Subcutaneous abdominal adipose tissue (tissue), 5 donors: ENCODE measurements at regions not wholly inside any gene's neighbourhood (a gene's known extent, or its start where the extent isn't known, plus 50 kb on each side); places are given as distances from the start of the nearest gene placed in this dataset.
"Not testable (repeated sequence)": the region's sequence is repeated elsewhere in the genome, so short reads cannot be mapped to it uniquely, and the experiment has no call there.

ENCODE experiments used
- H3K27ac ChIP-seq: one replicate; pipeline ENCODE4 v1.7.0; 2013; ENCODE audit warnings: low read depth, mild to moderate bottlenecking, inconsistent platforms, low read length, moderate library complexity
- H3K27me3 ChIP-seq, 5 donors: one replicate each; pipeline ENCODE4 v1.7.0; 2013; ENCODE audit warnings: low read length in 5 of 5, inconsistent platforms in 1 of 5; ENCODE audit not compliant: control insufficient read depth in 5 of 5, insufficient read depth in 4 of 5
- H3K36me3 ChIP-seq, 5 donors: one replicate each; pipeline ENCODE4 v1.7.0; 2013; ENCODE audit warnings: low read length in 5 of 5; ENCODE audit not compliant: control insufficient read depth in 5 of 5, insufficient read depth in 5 of 5
- H3K4me1 ChIP-seq, 5 donors: one replicate each; pipeline ENCODE4 v1.7.0; 2013; ENCODE audit warnings: low read length in 5 of 5, mild to moderate bottlenecking in 3 of 5, moderate library complexity in 1 of 5; ENCODE audit not compliant: control insufficient read depth in 5 of 5, insufficient read depth in 5 of 5
- H3K4me3 ChIP-seq, 5 donors: one replicate each; pipeline ENCODE4 v1.7.0; 2013; ENCODE audit warnings: low read length in 5 of 5, low read depth in 1 of 5
- H3K9ac ChIP-seq, 5 donors: one replicate each; pipeline ENCODE4 v1.7.0; 2013; ENCODE audit warnings: low read length in 5 of 5, mild to moderate bottlenecking in 4 of 5, moderate library complexity in 3 of 5
- H3K9me3 ChIP-seq, 5 donors: one replicate each; pipeline ENCODE4 v1.7.0; 2013; ENCODE audit warnings: low read length in 5 of 5; ENCODE audit not compliant: control insufficient read depth in 5 of 5
- donor health status: healthy.
- donor health status: healthy.
- donor health status: healthy.
- donor health status: healthy.
- donor health status: healthy.

- peaks cover 3 to 28% (median 15%) of the 10 kb centered on the region in 5 donors for H3K27me3 ChIP-seq
- H3K9ac ChIP-seq = no peak overlapping the region
- H3K9me3 ChIP-seq = peaks cover 0 to 3% (median 2%) of the 10 kb centered on the region in 5 donors
- no peaks in the 10 kb centered on the region for H3K4me1 ChIP-seq
- H3K4me3 ChIP-seq = no peak overlapping the region
- no peak overlapping the region for H3K27ac ChIP-seq
- H3K36me3 ChIP-seq = no peaks in the 10 kb centered on the region
Observed at GRCh38 chr17:34076743-34077631, 178.1 kb upstream of the CCL2 start.

DNA sequence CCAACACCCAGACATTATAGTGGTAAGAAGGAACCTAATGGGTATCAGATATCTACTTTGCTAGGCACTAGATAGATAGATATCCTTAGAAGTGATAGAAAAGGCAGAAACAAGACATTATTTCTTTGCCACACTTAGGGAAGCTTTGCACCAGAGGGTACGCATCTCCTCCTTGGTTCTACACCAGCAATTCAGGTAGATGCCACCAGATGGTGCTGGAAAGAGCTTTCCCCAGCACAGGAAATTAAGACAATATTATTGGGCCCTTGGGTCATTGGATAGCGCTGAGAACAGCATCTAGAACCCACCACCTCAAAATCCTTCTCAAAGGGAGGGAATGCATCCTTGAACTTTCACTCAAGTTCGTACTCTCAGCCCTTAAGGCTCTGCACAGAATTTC, 173.8 kb upstream of the CCL2 start:
- no peaks in the 10 kb centered on the region for H3K36me3 ChIP-seq
- no peak overlapping the region for H3K9ac ChIP-seq

DNA sequence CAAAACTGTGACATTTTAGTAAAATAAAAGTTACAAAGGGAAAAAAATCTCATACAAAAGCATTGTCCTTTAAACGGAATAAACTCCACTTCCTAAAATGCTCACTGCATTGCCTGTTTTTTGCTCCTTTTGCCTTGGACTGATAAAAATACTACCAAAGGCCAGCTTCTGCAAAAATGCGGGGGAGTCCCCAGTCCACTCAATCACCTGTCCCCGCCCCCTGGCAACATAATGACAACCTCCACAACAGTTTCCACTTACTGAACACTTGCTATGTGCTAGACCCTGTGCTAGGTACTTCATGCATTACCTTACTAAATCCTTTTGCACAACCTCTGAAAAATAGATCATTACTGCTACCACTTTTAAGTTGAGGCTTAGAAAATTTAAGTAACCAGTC, 172.7 kb upstream of the CCL2 start:
- H3K9ac ChIP-seq = no peak overlapping the region
- no peak overlapping the region for H3K27ac ChIP-seq
- H3K36me3 ChIP-seq = no peaks in the 10 kb centered on the region

More for the DNA sequence above, 173.8 kb upstream of the CCL2 start:
- H3K4me3 ChIP-seq = no peak overlapping the region
- H3K4me1 ChIP-seq = no peaks in the 10 kb centered on the region
- no peaks in the 10 kb centered on the region for H3K9me3 ChIP-seq
- H3K27me3 ChIP-seq = peaks cover 3 to 27% (median 15%) of the 10 kb centered on the region in 5 donors
- H3K27ac ChIP-seq = no peak overlapping the region

DNA sequence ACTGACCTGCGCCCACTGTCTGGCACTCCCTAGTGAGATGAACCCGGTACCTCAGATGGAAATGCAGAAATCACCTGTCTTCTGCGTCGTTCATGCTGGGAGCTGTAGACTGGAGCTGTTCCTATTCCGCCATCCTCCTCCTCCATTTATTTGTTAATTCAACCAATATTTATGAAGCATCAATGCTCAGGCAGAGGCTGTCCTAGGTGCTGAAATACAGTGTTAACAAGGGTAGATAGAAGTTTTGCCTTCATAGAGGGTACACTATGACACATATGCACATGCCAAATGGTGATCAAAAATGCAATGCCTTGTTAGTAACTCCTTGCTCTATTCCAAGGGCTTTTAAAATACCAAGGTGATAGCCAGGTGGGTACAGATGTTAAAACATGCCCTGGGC, 166.0 kb upstream of the CCL2 start:
- not testable (repeated sequence) for H3K27me3 ChIP-seq, H3K4me3 ChIP-seq, H3K27ac ChIP-seq, H3K4me1 ChIP-seq, H3K36me3 ChIP-seq, H3K9ac ChIP-seq, H3K9me3 ChIP-seq

More for the DNA sequence above, 172.7 kb upstream of the CCL2 start:
- Histone ChIP-seq H3K4me3 (no peak overlapping the region), H3K4me1 (no peaks in the 10 kb centered on the region), H3K27me3 (peaks cover 3 to 16% (median 7%) of the 10 kb centered on the region in 5 donors), H3K9me3 (no peaks in the 10 kb centered on the region)

- Histone ChIP-seq H3K4me1 (no peaks in the 10 kb centered on the region), H3K27ac (no peak overlapping the region), H3K9me3 (no peaks in the 10 kb centered on the region), H3K4me3 (no peak overlapping the region), H3K9ac (no peak overlapping the region), H3K27me3 (peaks cover 0 to 10% (median 4%) of the 10 kb centered on the region in 5 donors), H3K36me3 (no peaks in the 10 kb centered on the region)
Observed at GRCh38 chr17:34090593-34090992, 164.5 kb upstream of the CCL2 start.

DNA sequence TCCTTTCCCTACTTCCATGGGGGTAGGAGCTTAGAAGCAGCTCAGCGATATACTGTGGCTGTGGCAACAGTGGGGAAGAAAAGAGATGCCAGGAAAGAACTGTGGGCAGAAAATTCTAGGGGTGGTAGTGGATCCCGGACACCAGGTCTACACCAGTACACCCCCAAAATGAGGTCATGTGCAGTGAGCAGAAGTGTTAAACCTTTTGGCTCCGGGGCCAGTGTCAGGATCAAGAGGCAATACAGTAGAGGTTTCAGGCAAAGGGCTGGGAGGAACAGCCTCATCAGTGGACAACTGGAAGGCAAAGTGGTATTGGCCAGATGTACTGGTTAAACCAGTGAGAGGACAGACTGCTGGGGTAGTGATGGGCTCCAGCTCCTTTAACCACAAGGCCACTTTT, 163.1 kb upstream of the CCL2 start:
- Histone ChIP-seq H3K36me3 (no peaks in the 10 kb centered on the region), H3K4me3 (no peak overlapping the region), H3K27ac (no peak overlapping the region), H3K4me1 (no peaks in the 10 kb centered on the region), H3K9ac (no peak overlapping the region), H3K27me3 (peaks cover 0 to 10% (median 4%) of the 10 kb centered on the region in 5 donors), H3K9me3 (no peaks in the 10 kb centered on the region)

DNA sequence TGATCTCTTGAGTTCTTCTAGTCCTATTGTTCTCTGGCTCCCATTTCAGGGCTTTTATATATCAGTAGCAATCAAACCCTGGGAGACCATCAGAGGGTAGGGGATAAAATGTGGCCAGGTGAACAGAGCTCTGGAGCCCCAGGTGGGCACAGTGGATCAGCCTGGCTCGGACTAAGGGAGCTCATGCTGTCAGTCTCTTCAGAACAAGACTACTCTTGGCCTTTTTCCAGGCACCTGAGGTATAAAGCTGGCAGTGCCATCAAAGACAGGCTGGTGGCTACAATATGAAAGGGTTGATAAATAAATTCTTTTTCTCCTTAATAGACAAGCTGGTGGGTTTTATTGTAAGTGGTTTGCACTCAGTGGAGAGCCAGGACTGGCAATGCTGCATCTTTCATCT, 160.0 kb upstream of the CCL2 start:
- H3K4me1 ChIP-seq = no peaks in the 10 kb centered on the region
- H3K36me3 ChIP-seq = no peaks in the 10 kb centered on the region
- H3K27me3 ChIP-seq = peaks cover 0 to 10% (median 4%) of the 10 kb centered on the region in 5 donors
- no peak overlapping the region for H3K9ac ChIP-seq
- H3K9me3 ChIP-seq = no peaks in the 10 kb centered on the region
- no peak overlapping the region for H3K27ac ChIP-seq
- H3K4me3 ChIP-seq = no peak overlapping the region

DNA sequence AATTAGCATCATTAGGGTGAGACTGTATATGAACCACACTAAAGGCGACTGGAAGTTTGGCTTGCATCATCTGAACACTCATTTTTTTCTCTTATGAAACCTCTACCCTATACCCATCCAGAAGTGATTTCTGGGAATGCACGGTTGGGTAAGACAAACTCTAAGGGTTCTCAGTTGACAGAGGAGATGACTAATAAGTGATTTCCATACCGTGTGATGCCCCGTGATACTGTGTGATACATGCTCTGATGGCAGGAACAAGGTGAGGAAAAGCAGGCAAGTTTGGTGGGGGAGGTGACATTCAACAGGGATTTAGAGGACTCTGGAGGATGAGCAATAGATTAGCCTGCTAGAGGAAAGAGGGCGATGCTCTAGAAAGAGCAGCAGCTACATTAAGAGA, 156.4 kb upstream of the CCL2 start:
- peaks cover 0 to 5% (median 0%) of the 10 kb centered on the region in 5 donors for H3K27me3 ChIP-seq
- H3K27ac ChIP-seq = no peak overlapping the region
- no peak overlapping the region for H3K4me3 ChIP-seq
- no peaks in the 10 kb centered on the region for H3K36me3 ChIP-seq
- H3K9ac ChIP-seq = no peak overlapping the region
- no peaks in the 10 kb centered on the region for H3K9me3 ChIP-seq
- no peaks in the 10 kb centered on the region for H3K4me1 ChIP-seq

DNA sequence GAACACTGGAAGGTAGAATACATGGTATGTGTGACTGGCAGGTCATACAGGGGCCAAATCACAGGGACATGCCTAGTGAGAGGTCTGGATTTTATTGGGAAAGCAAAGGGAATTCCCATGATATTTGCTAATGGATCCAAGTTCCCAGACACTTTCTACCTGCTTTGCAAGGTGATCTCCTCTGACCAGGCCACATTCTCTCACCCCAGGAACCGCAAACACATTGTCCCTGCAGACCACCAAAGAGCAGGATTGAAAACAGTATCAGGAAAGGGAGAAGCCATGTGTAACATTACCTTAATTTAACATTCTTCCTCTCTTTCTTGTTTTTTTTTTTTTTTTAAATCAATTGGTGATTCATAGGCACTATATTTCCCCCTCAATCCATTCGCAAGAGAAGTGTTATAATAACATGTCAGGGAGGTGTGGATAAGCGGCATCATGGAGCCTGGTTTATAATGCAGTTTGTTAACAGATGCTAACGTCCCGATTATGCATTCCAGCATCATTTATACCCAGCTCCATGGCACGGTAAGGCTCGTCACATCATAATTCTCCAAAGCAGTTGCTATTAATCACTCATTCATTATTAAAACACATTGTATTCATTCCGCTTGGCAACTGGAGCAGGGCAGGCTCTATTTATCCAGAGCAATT, 155.1 kb upstream of the CCL2 start:
- Histone ChIP-seq H3K9me3 (no peaks in the 10 kb centered on the region), H3K9ac (no peak overlapping the region), H3K4me1 (no peaks in the 10 kb centered on the region), H3K36me3 (no peaks in the 10 kb centered on the region), H3K27ac (no peak overlapping the region), H3K27me3 (peaks cover 0 to 5% (median 0%) of the 10 kb centered on the region in 5 donors), H3K4me3 (no peak overlapping the region)

DNA sequence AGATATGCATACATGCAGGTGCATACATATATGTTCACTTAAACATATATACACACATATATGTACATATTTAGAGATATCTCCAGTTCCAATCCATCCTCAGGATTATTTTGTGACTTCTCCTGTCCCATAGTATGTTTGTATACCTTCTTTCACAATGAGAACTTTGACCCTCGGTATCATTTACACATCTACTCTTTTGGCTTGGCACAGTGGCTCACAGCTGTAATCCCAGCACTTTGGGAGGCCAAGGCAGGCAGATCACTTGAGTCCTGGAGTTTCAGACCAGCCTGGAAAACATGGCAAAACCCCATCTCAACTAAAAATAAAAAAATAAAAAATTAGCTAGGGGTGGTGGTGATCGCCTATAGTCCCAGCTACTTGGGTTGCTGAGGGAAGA, 148.1 kb upstream of the CCL2 start:
- H3K9me3 ChIP-seq = no peaks in the 10 kb centered on the region
- no peaks in the 10 kb centered on the region for H3K36me3 ChIP-seq
- H3K27ac ChIP-seq = no peak overlapping the region
- no peak overlapping the region for H3K4me3 ChIP-seq
- no peak overlapping the region for H3K9ac ChIP-seq
- H3K4me1 ChIP-seq = no peaks in the 10 kb centered on the region
- peaks cover 3 to 12% (median 8%) of the 10 kb centered on the region in 5 donors for H3K27me3 ChIP-seq
